Adipocyte (in vitro differentiated cells): ENCODE measurements at regions not wholly inside any gene's neighbourhood (a gene's known extent, or its start where the extent isn't known, plus 50 kb on each side); places are given as distances from the start of the nearest gene placed in this dataset.

ENCODE experiments used
- DNase-seq: peaks from one replicate; pipeline ENCODE4 v3.0.0-alpha.2; 2015; ENCODE audit warnings: low read depth
- H3K27me3 ChIP-seq: replicated peaks from 2 replicates; pipeline ENCODE4 v1.7.0; 2013; ENCODE audit warnings: mild to moderate bottlenecking, low read length, moderate library complexity; ENCODE audit not compliant: control insufficient read depth, insufficient read depth
- H3K36me3 ChIP-seq: 2 replicates; pipeline ENCODE4 v1.7.0; 2013; ENCODE audit warnings: low read length, mild to moderate bottlenecking, moderate library complexity; ENCODE audit not compliant: control insufficient read depth, insufficient read depth, severe bottlenecking
- H3K4me1 ChIP-seq: 2 replicates; pipeline ENCODE4 v1.7.0; 2013; ENCODE audit warnings: mild to moderate bottlenecking, low read length, moderate library complexity; ENCODE audit not compliant: control insufficient read depth, insufficient read depth
- H3K4me3 ChIP-seq: 2 replicates; pipeline ENCODE4 v1.7.0; 2013; ENCODE audit warnings: mild to moderate bottlenecking, low read length, moderate library complexity
- H3K9ac ChIP-seq: 2 replicates; pipeline ENCODE4 v1.7.0; 2013; ENCODE audit warnings: mild to moderate bottlenecking, low read length, moderate library complexity
- H3K9me3 ChIP-seq: 2 replicates; pipeline ENCODE4 v1.7.0; 2013; ENCODE audit warnings: mild to moderate bottlenecking, low read length, moderate library complexity; ENCODE audit not compliant: control insufficient read depth

GRCh38 chr9:82397534-82397933 is 409.0 kb downstream of the SPATA31D1 start:
- Histone ChIP-seq H3K9ac (no peak overlapping the region), H3K36me3 (no peaks in the 10 kb centered on the region), H3K4me1 (peaks cover 8% of the 10 kb centered on the region), H3K4me3 (no peak overlapping the region), H3K9me3 (no peaks in the 10 kb centered on the region), H3K27me3 (no peaks in the 10 kb centered on the region)
- no peak for DNase-seq

GRCh38 chr9:82404196-82404870 is 415.8 kb downstream of the SPATA31D1 start:
- no peaks in the 10 kb centered on the region for H3K27me3 ChIP-seq

GRCh38 chr9:82404881-82405280 is 416.3 kb downstream of the SPATA31D1 start:
- Histone ChIP-seq H3K27me3 (no peaks in the 10 kb centered on the region), H3K36me3 (no peaks in the 10 kb centered on the region), H3K9ac (no peak overlapping the region), H3K4me1 (peaks cover 13% of the 10 kb centered on the region), H3K9me3 (no peaks in the 10 kb centered on the region), H3K4me3 (no peak overlapping the region)
- DNase-seq = no peak

More at GRCh38 chr9:82404196-82404870, 415.8 kb downstream of the SPATA31D1 start:
- Histone ChIP-seq H3K36me3 (no peaks in the 10 kb centered on the region), H3K4me1 (peaks cover 13% of the 10 kb centered on the region), H3K9ac (no peak overlapping the region), H3K9me3 (no peaks in the 10 kb centered on the region), H3K4me3 (no peak overlapping the region)
- DNase-seq = peak; percentile 29

- no peaks in the 10 kb centered on the region for H3K27me3 ChIP-seq
- no peaks in the 10 kb centered on the region for H3K36me3 ChIP-seq
- no peak overlapping the region for H3K9ac ChIP-seq
- no peaks in the 10 kb centered on the region for H3K9me3 ChIP-seq
- DNase-seq = no peak
- no peak overlapping the region for H3K4me3 ChIP-seq
- H3K4me1 ChIP-seq = peaks cover 13% of the 10 kb centered on the region
These were observed 418.0 kb downstream of the SPATA31D1 start for GRCh38 chr9:82406456-82407085.

- Histone ChIP-seq H3K36me3 (no peaks in the 10 kb centered on the region), H3K27me3 (no peaks in the 10 kb centered on the region), H3K4me1 (no peaks in the 10 kb centered on the region), H3K9ac (no peak overlapping the region), H3K4me3 (no peak overlapping the region), H3K9me3 (peaks cover 6% of the 10 kb centered on the region)
- peak; percentile 14 for DNase-seq
These were observed 421.7 kb downstream of the SPATA31D1 start for GRCh38 chr9:82410306-82410705.

GRCh38 chr9:82410866-82411265 is 422.3 kb downstream of the SPATA31D1 start:
- H3K9ac ChIP-seq = no peak overlapping the region
- H3K9me3 ChIP-seq = peaks cover 6% of the 10 kb centered on the region
- H3K36me3 ChIP-seq = no peaks in the 10 kb centered on the region
- no peak overlapping the region for H3K4me3 ChIP-seq
- H3K4me1 ChIP-seq = no peaks in the 10 kb centered on the region
- no peaks in the 10 kb centered on the region for H3K27me3 ChIP-seq
- no peak for DNase-seq

GRCh38 chr9:82412586-82413305 is 424.2 kb downstream of the SPATA31D1 start:
- H3K9ac ChIP-seq = no peak overlapping the region
- H3K9me3 ChIP-seq = peaks cover 6% of the 10 kb centered on the region
- no peak for DNase-seq

GRCh38 chr9:82417501-82417900 is 428.9 kb downstream of the SPATA31D1 start:
- Histone ChIP-seq H3K36me3 (no peaks in the 10 kb centered on the region), H3K4me3 (no peak overlapping the region), H3K9me3 (peaks cover 6% of the 10 kb centered on the region), H3K9ac (no peak overlapping the region), H3K27me3 (no peaks in the 10 kb centered on the region), H3K4me1 (no peaks in the 10 kb centered on the region)
- no peak for DNase-seq

More at GRCh38 chr9:82412586-82413305, 424.2 kb downstream of the SPATA31D1 start:
- H3K36me3 ChIP-seq = no peaks in the 10 kb centered on the region
- H3K4me1 ChIP-seq = no peaks in the 10 kb centered on the region
- no peak overlapping the region for H3K4me3 ChIP-seq
- no peaks in the 10 kb centered on the region for H3K27me3 ChIP-seq

- DNase-seq = no peak
- H3K9me3 ChIP-seq = peaks cover 6% of the 10 kb centered on the region
- no peaks in the 10 kb centered on the region for H3K36me3 ChIP-seq
- H3K27me3 ChIP-seq = no peaks in the 10 kb centered on the region
- H3K4me1 ChIP-seq = no peaks in the 10 kb centered on the region
- no peak overlapping the region for H3K4me3 ChIP-seq
- no peak overlapping the region for H3K9ac ChIP-seq
These were observed 429.8 kb downstream of the SPATA31D1 start for GRCh38 chr9:82418334-82418733.

GRCh38 chr9:82419696-82420486 is 431.3 kb downstream of the SPATA31D1 start:
- Histone ChIP-seq H3K9ac (no peak overlapping the region), H3K4me3 (no peak overlapping the region), H3K9me3 (no peaks in the 10 kb centered on the region), H3K4me1 (no peaks in the 10 kb centered on the region), H3K36me3 (no peaks in the 10 kb centered on the region), H3K27me3 (no peaks in the 10 kb centered on the region)
- DNase-seq = no peak

GRCh38 chr9:82421498-82421897 is 432.9 kb downstream of the SPATA31D1 start:
- no peak for DNase-seq
- Histone ChIP-seq H3K9ac (no peak overlapping the region), H3K9me3 (no peaks in the 10 kb centered on the region), H3K36me3 (no peaks in the 10 kb centered on the region), H3K4me1 (no peaks in the 10 kb centered on the region), H3K4me3 (no peak overlapping the region), H3K27me3 (no peaks in the 10 kb centered on the region)
